ENCODE measurements at regions not wholly inside any gene's neighbourhood (a gene's known extent, or its start where the extent isn't known, plus 50 kb on each side); places are given as distances from the start of the nearest gene placed in this dataset.

DNA sequence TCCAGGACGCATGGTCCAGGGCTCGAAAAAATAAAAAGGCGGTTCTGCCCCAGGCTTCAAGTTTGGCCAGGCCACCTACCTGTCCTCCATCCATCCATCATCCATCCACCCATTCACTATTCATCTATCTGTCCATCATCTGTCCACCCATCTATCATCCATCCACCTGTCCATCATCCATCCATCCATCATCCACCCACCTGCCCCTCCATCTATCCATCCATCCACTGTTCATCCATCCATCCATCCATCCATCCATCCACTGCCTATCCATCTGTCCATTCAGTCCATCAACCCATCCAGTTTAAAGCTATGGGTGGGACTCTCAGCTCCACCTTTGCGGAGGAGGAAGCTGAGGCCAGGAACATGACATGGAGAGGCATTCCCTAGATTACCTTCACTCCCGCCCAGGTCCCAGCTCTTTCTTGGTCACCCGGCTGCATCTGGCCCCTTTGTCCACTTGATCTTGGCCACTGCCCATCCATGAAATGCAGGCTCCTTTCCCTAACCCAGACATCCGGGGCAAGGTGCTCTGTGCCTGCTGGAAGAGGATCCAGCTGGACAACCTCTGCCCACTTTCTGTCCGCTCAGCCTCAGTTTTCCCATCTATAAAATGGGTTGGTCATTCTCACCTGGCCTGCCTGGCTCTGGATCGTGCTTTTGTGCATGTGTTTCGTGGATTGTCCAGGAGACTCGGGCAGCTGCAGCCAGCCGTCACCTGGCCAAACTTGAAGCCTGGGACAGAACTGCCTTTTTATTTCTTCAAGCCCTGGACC, 236.0 kb upstream of the CIBAR2 start:
- DNase-seq = no peak

DNA sequence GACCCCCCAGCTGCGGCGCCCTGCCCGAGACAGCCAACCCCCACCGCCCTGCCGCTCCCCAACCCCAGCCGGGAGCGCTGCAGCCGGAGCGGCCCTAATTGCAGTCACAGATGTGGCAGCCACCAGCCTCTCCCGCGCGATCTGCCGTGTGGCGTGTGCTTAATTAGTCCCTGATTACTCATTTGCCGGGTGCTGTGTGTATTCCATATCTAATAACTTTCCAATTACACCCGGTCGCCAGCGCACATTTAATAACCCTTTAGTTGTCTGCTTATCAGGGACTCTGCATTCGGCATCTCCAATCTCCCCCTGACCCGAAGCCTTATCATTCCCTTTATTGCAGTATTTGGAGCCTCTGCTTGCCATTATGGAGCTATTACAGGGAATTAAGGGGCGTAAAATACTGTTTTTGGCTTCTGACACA, 236.7 kb upstream of the CIBAR2 start:
- no peak for DNase-seq

DNA sequence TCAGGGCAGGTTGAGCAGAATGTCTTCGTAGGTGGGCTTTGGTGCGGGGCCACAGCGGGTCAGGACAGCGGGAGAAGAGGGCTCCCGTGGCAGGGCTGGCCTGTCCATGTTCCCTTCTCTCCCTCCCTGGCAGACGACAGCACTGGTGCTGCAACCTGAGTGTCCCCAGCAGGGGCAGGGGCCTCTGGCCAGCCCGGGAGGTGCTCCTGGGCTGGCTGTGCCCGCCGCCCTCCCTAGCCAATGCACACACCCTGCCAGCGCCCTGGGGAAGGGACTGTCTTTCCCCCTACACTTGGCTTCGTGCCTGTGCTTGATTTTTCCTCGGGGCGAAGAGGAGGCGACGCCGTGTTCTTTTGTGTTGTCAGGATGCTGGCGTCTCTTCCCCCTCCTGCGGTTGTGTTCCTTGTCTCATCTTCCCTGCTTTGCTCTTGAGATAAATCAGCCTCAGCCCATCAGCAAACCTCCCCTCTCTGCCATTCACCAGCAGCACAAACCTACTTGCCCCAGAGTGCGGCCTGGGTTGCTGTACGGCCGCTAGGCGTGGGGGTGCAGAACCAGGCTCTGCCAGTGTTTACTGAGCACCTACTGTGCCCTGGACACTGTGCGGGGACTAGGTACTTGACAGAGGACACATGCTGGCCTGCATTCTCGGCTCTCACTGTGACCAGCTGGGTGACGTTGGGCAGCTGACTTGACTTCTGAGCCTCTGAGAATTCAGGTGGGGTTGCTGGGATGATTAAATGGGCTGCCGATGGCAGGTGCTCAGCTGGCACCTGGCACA, 237.3 kb upstream of the CIBAR2 start:
- no peak for DNase-seq

- no peak for DNase-seq
These were observed 238.0 kb upstream of the CIBAR2 start for GRCh38 chr16:85350146-85350728.

- DNase-seq = no peak
These were observed 238.7 kb upstream of the CIBAR2 start for GRCh38 chr16:85350973-85351372.

- DNase-seq = no peak
These were observed 240.7 kb upstream of the CIBAR2 start for GRCh38 chr16:85353013-85353412.

DNA sequence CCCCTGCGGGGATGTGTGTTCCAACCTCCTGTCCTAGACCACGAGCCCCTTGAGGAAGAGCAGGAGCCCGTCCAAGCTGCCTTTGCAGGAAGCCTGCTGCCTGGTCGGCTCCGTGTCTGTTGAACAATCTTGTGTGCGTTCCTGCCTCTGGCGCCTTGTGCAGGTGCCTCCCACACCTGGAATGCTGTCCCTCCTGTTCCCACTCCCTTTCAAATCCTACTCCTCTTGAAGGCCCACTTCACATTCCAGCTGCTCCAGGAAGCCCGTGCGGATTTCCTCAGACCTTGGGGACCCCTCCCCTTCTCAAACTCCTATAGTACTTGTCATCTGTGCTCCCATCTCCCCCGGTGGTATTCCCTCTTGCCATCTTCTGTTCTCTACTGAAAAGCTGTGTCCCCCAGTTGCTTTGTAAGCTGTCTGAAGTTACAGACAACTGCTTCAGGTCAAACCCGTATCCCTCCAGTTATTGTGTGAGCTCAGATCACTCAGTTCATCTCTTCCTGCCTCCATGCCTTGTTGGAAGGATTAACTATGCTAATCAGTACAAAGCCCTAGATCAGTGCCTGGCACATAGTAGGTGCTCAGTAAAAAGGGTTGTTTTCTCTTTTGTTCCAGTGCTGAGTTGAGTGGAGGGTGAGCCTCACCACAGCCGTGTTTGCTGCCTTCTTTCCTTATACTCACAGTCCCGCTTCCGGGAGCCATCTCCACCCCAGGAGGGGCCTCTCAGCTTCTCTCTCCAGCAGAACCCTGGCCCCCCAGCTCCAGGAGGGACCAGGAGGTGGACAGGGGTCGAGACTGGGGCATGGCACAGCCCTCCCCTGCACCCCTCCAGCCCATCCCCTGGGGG, 241.8 kb upstream of the CIBAR2 start:
- no peak for DNase-seq

- DNase-seq = no peak
These were observed 242.6 kb upstream of the CIBAR2 start for GRCh38 chr16:85354686-85355514.

- no peak for DNase-seq
These were observed 243.2 kb upstream of the CIBAR2 start for GRCh38 chr16:85355515-85355837.

- no peak for DNase-seq
These were observed 243.9 kb upstream of the CIBAR2 start for GRCh38 chr16:85356157-85356556.

DNA sequence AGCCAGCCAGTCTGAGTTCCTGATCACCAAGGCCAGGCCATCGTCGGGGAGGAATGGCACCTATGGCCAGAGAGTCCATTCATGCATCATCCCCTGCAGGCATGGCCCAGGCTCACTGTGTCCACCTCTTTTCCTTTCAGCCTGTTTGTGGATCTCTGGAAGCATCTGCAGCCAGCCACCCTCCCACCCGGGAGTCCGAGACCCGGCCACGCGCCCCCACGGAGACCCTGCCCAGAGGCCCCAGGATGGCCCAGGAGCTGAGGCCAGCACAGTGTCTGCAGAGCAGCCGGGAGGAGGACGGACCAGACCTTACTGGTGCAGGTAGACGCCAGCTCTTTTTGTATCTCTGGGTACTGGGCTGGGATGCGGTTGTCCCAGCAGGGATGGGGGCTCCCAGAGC, 245.1 kb upstream of the CIBAR2 start:
- no peak for DNase-seq

- no peak for DNase-seq
These were observed 245.7 kb upstream of the CIBAR2 start for GRCh38 chr16:85357924-85358505.

GRCh38 chr16:85358704-85359146, 246.5 kb upstream of the CIBAR2 start:
- DNase-seq = no peak

GRCh38 chr16:85359147-85359822, 247.0 kb upstream of the CIBAR2 start:
- no peak for DNase-seq

DNA sequence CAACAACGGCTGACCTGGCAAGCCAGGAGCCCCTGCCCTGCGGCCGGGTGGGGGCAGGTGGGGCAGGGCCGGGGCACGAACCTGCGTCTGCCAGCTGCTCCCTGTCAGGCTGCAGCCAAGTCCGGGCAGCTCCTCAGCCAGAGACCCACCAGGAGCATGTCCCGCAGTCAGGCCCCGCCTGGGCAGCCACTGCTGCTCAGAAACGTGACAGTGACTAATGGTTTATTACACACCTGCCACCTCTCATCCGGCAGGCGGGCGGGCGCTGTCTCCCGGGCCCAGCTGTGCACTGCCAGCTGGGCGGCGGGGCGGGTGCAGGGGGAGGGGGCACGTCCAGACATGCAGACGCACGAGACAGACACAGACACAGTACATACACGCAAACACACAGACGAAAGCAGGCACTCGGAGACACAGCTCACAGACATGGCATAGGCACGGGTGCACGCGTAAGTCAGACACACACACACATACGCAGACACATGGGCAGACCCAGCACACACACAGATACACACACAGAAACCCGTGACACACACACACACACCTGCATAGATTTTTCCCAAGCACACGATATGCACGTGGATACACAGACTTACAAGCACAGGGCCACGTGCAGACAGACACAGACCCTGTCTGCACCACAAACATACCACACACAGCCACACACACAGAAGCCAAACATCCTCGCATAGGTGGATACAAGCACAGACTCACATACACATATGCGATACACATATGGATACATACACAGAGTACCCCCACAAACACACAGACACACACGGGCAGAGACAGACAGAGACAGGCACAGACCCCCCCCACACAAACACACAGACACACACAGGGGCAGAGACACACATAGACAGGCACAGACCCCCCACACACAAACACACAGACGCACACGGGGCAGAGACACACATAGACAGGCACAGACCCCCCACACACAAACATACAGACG, 248.3 kb upstream of the CIBAR2 start:
- DNase-seq = no peak

GRCh38 chr16:85361441-85362118, 249.3 kb upstream of the CIBAR2 start:
- DNase-seq = no peak

- DNase-seq = no peak
These were observed 250.2 kb upstream of the CIBAR2 start for GRCh38 chr16:85362443-85362842.

DNA sequence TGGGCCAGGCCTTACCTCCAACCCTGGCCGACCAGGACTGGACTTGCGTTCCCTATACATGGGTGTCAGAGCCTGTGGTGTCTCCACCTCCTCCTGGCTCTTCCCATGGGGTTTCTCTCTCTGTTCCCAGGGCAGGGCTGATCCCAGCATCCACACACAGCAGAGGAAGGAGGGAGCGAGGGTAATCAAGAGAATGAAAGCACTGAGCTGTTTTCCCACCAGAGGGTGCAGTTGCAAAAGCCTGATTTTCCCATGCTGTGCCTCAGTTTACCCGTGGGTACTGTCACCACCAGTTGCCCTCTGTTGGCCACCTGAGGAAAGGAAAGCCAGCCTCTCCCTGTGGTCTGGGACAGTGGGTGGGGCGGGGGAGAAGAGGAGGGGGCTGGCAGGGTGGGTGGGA, 249.7 kb upstream of the GSE1 start:
- no peak for DNase-seq

- DNase-seq = no peak
These were observed 249.2 kb upstream of the GSE1 start for GRCh38 chr16:85363881-85364280.

All from NCI-H1930 (cell line).